ENCODE measurements at regions not wholly inside any gene's neighbourhood (a gene's known extent, or its start where the extent isn't known, plus 50 kb on each side); places are given as distances from the start of the nearest gene placed in this dataset.

DNA sequence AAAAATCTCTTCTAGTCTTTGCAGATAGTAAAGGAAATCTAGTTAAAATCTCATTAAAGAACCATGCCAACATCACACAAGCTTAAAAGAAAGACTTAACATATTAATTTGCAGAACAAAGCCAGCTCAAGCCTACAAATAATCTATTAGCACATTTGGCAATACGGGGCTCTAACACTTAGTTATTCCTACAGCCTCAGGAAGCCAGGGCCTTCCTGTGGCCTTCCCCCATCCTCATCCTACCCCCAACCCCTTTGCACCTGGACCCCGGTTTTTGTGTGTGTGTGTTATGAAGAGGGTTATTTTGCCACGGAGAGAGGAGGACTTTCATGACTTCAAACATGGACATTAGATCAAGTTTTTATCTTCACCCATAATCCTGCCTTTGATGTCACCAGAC is 64.6 kb downstream of the FOXB2 start:
- DNase-seq: no peak

GRCh38 chr9:77085416-77085815 is 66.0 kb downstream of the FOXB2 start:
- DNase-seq: no peak

GRCh38 chr9:77087506-77087905 is 68.1 kb downstream of the FOXB2 start:
- no peak for DNase-seq

GRCh38 chr9:77092536-77092935 is 73.1 kb downstream of the FOXB2 start:
- DNase-seq: no peak

DNA sequence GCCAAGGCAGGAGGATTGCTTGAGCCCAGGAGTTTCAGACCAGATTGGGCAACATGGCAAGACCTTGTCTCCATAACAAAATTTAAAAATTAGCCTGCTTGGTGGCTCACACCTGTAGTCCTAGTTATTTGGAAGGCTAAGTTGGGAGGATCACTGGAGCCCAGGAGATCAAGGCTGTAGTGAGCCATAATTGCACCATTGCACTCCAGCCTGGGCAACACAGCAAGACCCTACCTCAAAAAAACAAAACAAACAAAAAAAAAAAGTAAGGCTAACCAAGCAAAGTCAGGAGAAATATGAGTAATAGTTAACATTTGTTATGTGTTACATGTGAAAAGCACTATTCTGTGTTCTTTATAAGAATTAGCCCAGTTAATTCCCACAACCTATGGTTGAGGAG is 74.7 kb downstream of the FOXB2 start:
- no peak for DNase-seq

DNA sequence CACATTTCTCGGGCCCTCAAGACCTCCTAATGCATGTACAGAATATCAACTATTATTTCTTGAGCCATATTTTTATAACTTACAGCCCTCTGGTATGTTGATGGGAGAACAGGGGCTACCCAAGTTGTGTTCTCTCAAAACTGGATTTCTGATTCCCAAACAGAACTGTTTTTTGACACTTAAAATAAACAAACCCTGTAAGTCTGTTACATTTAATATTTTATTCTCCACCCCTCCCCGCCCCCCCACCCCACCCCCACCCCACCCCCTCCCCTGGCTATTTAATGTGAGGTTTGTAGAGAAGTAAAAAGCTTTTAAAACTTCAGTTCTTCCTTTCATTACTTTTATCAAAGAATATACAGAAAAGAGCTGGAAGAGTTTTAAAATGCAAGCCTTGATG is 77.9 kb downstream of the FOXB2 start:
- no peak for DNase-seq

- DNase-seq: peak; percentile 76
Measured at GRCh38 chr9:77099388-77099787, 77.9 kb upstream of the VPS13A start.

DNA sequence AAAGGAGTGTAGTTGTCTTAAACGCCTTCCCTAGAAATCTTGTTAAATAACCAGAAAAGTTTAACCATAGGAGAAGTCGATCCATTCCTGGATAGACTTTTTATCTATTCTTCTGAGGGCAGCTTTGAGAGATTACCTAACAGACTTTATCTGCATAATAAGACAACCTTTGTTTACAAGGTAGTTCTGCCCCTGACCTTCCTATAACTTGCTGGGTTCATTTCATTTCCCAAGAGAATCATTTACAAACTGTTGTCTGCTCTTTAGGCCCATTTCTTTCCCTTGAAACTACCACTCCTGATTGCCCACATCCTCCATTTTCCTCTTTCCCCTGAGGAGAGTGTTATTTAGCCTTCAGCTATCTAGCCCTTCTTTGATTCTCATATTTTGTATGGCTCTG is 65.9 kb upstream of the VPS13A start:
- DNase-seq: no peak

DNA sequence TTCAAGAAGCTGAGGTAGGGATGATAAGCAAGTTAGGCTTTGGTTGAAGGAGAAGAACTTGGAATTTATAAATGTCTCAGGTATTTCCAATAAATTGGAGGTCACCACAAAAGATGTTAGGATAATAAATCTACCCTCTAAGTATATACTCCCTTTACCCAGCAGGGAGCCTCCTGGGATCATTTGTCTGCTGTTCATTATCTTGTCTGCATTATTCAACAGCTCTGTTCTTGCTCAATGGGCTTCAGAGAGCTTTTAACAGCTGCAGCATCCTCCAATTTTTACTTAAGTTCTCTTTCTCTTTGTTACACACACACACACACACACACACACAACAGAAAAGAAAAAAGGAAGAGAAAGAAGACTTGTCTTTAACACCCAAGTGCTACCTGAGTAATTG is 51.7 kb upstream of the VPS13A start:
- DNase-seq: no peak

DNA sequence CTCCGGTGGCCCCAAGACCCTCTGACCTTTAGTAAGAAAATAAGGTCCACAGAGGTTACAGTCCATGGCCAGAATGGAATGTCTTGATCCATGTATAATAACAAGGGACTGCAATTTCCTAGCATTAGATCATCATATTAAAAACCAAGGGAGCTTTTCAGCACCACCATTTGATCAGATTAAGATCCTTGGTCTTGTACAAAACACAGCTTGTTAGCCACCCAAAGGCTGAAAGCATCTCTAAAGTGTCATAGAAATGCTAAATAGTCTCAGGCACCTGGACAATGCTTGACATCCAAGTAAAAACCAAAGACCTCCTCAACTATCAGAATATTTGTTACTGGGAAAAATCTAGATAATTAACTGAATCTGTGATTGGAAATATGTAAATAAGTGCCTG is 50.3 kb upstream of the VPS13A start:
- DNase-seq: no peak
